ENCODE measurements at regions not wholly inside any gene's neighbourhood (a gene's known extent, or its start where the extent isn't known, plus 50 kb on each side); places are given as distances from the start of the nearest gene placed in this dataset.

- CTCF ChIA-PET = no interaction called here
- no peak overlapping the region for H3K27ac ChIP-seq
- TF ChIP-seq CTCF (conservative IDR thresholded peaks at IDR 0.05; ENCODE audit: low read depth) = no peak
- POLR2A ChIA-PET (ENCODE audit: low non-redundant PET) = no interaction called here
- no peak for DNase-seq (ENCODE audit: low spot score)
These were observed 256.1 kb upstream of the ADGRL3 start for GRCh38 chr4:60944060-60944459.

GRCh38 chr4:60945641-60946040 is 254.5 kb upstream of the ADGRL3 start:
- no peak overlapping the region for H3K27ac ChIP-seq
- DNase-seq (ENCODE audit: low spot score) = no peak
- ChIA-PET CTCF (interaction anchor here (0.5 kb wide), 1 partner anchor 1037 kb away, joined by 3 read pairs; no protein-coding TSS in a partner anchor), POLR2A (ENCODE audit: low non-redundant PET) (no interaction called here)
- no peak for TF ChIP-seq CTCF (conservative IDR thresholded peaks at IDR 0.05; ENCODE audit: low read depth)

- no peak overlapping the region for H3K27ac ChIP-seq
- peak; percentile 13 for DNase-seq (ENCODE audit: low spot score)
- ChIA-PET POLR2A (ENCODE audit: low non-redundant PET) (no interaction called here), CTCF (no interaction called here)
- TF ChIP-seq CTCF (conservative IDR thresholded peaks at IDR 0.05; ENCODE audit: low read depth) = no peak
These were observed 252.1 kb upstream of the ADGRL3 start for GRCh38 chr4:60948008-60948407.

- CTCF ChIA-PET = no interaction called here
- TF ChIP-seq CTCF (conservative IDR thresholded peaks at IDR 0.05; ENCODE audit: low read depth) = no peak
- DNase-seq (ENCODE audit: low spot score) = no peak
- H3K27ac ChIP-seq = no peak overlapping the region
- POLR2A ChIA-PET (ENCODE audit: low non-redundant PET) = no interaction called here
These were observed 247.2 kb upstream of the ADGRL3 start for GRCh38 chr4:60952921-60953320.

GRCh38 chr4:60953826-60954225 is 246.3 kb upstream of the ADGRL3 start:
- ChIA-PET POLR2A (ENCODE audit: low non-redundant PET) (no interaction called here), CTCF (no interaction called here)
- no peak overlapping the region for H3K27ac ChIP-seq
- TF ChIP-seq CTCF (conservative IDR thresholded peaks at IDR 0.05; ENCODE audit: low read depth) = no peak
- DNase-seq (ENCODE audit: low spot score) = no peak

GRCh38 chr4:60962286-60962685 is 237.8 kb upstream of the ADGRL3 start:
- no peak for DNase-seq (ENCODE audit: low spot score)
- no peak for TF ChIP-seq CTCF (conservative IDR thresholded peaks at IDR 0.05; ENCODE audit: low read depth)
- H3K27ac ChIP-seq = no peak overlapping the region
- POLR2A ChIA-PET (ENCODE audit: low non-redundant PET) = no interaction called here
- CTCF ChIA-PET = no interaction called here

- no peak for TF ChIP-seq CTCF (conservative IDR thresholded peaks at IDR 0.05; ENCODE audit: low read depth)
- CTCF ChIA-PET = interaction anchor here (0.7 kb wide), 1 partner anchor 149 kb away, joined by 5 read pairs; no protein-coding TSS in a partner anchor
- POLR2A ChIA-PET (ENCODE audit: low non-redundant PET) = no interaction called here
These were observed 218.6 kb upstream of the ADGRL3 start for GRCh38 chr4:60981534-60981933.

More at GRCh38 chr4:60981534-60981933, 218.6 kb upstream of the ADGRL3 start:
- H3K27ac ChIP-seq = no peak overlapping the region
- DNase-seq (ENCODE audit: low spot score) = no peak

Data from RWPE1 (cell line).